SK-N-SH (cell line): ENCODE measurements at regions not wholly inside any gene's neighbourhood (a gene's known extent, or its start where the extent isn't known, plus 50 kb on each side); places are given as distances from the start of the nearest gene placed in this dataset.
A peak's percentile ranks its signal among the peaks of the same experiment; 100 is the strongest.

ENCODE experiments used
- CTCF ChIA-PET: fragments of 300-600, 350-600 bp; formaldehyde crosslinking; extraction: SDS; loops from one replicate; lab custom pipeline; 2021; lab: Yijun Ruan, JAX
- POLR2A ChIA-PET: fragments of 350-600 bp; sonication (Branson Sonifier 250); formaldehyde crosslinking; extraction: SDS; loops from one replicate; lab custom pipeline; 2020; ENCODE audit warnings: antibody characterized with exemption, inconsistent platforms; lab: Yijun Ruan, JAX
- DNase-seq: peaks from one replicate; pipeline ENCODE4 v3.0.0; 2012
- H2AFZ ChIP-seq: fragments of 200-600 bp; sonication (generic); 2 replicates; pipeline ENCODE4 v1.8.1; 2016; ENCODE audit warnings: antibody characterized with exemption, mild to moderate bottlenecking, low read depth
- H3F3A ChIP-seq: fragments of 200-600 bp; sonication (generic); replicated peaks from 2 replicates; pipeline ENCODE3; 2016; ENCODE audit warnings: antibody characterized with exemption, mild to moderate bottlenecking; ENCODE audit not compliant: insufficient read depth
- H3K27ac ChIP-seq, 2 experiments: fragments of 200-500 bp in 1 of 2; fragments of 200-600 bp in 1 of 2; sonication (Bioruptor generic) in 1 of 2; sonication (generic), shearing (Covaris generic) in 1 of 2; 2 replicates each; pipeline versions ENCODE4 v1.5.1 to v1.6.1; 2014 to 2016; ENCODE audit warnings: low read depth in 2 of 2, inconsistent platforms in 1 of 2, low read length in 1 of 2, mild to moderate bottlenecking in 1 of 2, mixed read lengths in 1 of 2
- H3K27me3 ChIP-seq: fragments of 200-600 bp; sonication (generic), shearing (Covaris generic); 2 replicates; pipeline ENCODE4 v1.6.1; 2016; ENCODE audit warnings: mixed run types; ENCODE audit not compliant: insufficient read depth
- H3K36me3 ChIP-seq, 2 experiments: fragments of 200-500 bp in 1 of 2; fragments of 200-600 bp in 1 of 2; sonication (Bioruptor generic) in 1 of 2; sonication (generic) in 1 of 2; replicated peaks in 1 of 2; 2 replicates each; pipeline versions ENCODE3 to v1.5.1; 2014 to 2016; ENCODE audit warnings: low read length in 1 of 2, mild to moderate bottlenecking in 1 of 2; ENCODE audit not compliant: insufficient read depth in 2 of 2, control insufficient read depth in 1 of 2
- H3K4me1 ChIP-seq, 2 experiments: fragments of 200-500 bp in 1 of 2; fragments of 200-600 bp in 1 of 2; sonication (Bioruptor generic) in 1 of 2; sonication (generic), shearing (Covaris generic) in 1 of 2; 2 replicates each; pipeline versions ENCODE4 v1.5.1 to v1.6.1; 2014 to 2016; ENCODE audit warnings: low read depth in 1 of 2, low read length in 1 of 2, mixed run types in 1 of 2; ENCODE audit not compliant: insufficient read depth in 2 of 2, control insufficient read depth in 1 of 2
- H3K4me2 ChIP-seq: fragments of 200-600 bp; sonication (generic), shearing (Covaris generic); 2 replicates; pipeline ENCODE4 v1.6.1; 2017; ENCODE audit warnings: mixed run types
- H3K4me3 ChIP-seq, 2 experiments: fragments of 200-500 bp in 1 of 2; fragments of 200-600 bp in 1 of 2; sonication (Bioruptor generic) in 1 of 2; sonication (generic), shearing (Covaris generic) in 1 of 2; 2 replicates each; pipeline versions ENCODE4 v1.5.1 to v1.8.1; 2014 to 2016; ENCODE audit warnings: low read depth in 2 of 2, inconsistent platforms in 1 of 2, low read length in 1 of 2, mild to moderate bottlenecking in 1 of 2, mixed read lengths in 1 of 2, moderate library complexity in 1 of 2
- H3K79me2 ChIP-seq: fragments of 200-600 bp; sonication (generic); 2 replicates; pipeline ENCODE4 v1.8.1; 2017; ENCODE audit warnings: mild to moderate bottlenecking; ENCODE audit not compliant: insufficient read depth
- H3K9ac ChIP-seq: fragments of 200-600 bp; sonication (generic); 2 replicates; pipeline ENCODE4 v1.6.1; 2017; ENCODE audit warnings: mixed run types
- H3K9me2 ChIP-seq: fragments of 200-600 bp; sonication (generic); 2 replicates; pipeline ENCODE4 v1.6.1; 2017; ENCODE audit warnings: mixed run types
- H3K9me3 ChIP-seq: fragments of 200-600 bp; sonication (generic); 2 replicates; pipeline ENCODE4 v1.6.1; 2017; ENCODE audit warnings: mixed run types, mild to moderate bottlenecking, moderate library complexity
- H4K20me1 ChIP-seq: fragments of 200-600 bp; sonication (generic); 2 replicates; pipeline ENCODE4 v1.6.1; 2017; ENCODE audit warnings: mild to moderate bottlenecking, mixed run types; ENCODE audit not compliant: insufficient read depth
- CTCF ChIP-seq: fragments of 200-600 bp; sonication (generic); IDR thresholded peaks from 2 replicates; pipeline ENCODE4 v1.6.1; 2017; ENCODE audit warnings: antibody characterized with exemption, mild to moderate bottlenecking, moderate library complexity
- ELF1 ChIP-seq: IDR thresholded peaks from 2 replicates; pipeline ENCODE4 v1.4.0; 2012
- EP300 ChIP-seq, 2 experiments: IDR thresholded peaks; 2 replicates each; pipeline versions ENCODE4 v1.4.0 to v1.6.1; 2012; ENCODE audit warnings: borderline replicate concordance in 1 of 2, low read depth in 1 of 2, low read length in 1 of 2
- FOXM1 ChIP-seq: IDR thresholded peaks from 2 replicates; pipeline ENCODE4 v1.4.0; 2012; ENCODE audit warnings: low read depth, mild to moderate bottlenecking
- NRF1 ChIP-seq: IDR thresholded peaks from 2 replicates; pipeline ENCODE4 v1.6.1; 2012; ENCODE audit warnings: low read depth, mild to moderate bottlenecking, low read length
- POLR2AphosphoS5 ChIP-seq: IDR thresholded peaks from 2 replicates; pipeline ENCODE4 v1.6.1; 2012; ENCODE audit warnings: low read depth, low read length
- REST ChIP-seq: IDR thresholded peaks from 2 replicates; pipeline ENCODE4 v1.6.1; 2012; ENCODE audit warnings: mild to moderate bottlenecking, low read depth, low read length, moderate library complexity
- RFX5 ChIP-seq: IDR thresholded peaks from 2 replicates; pipeline ENCODE4 v1.6.1; 2012; ENCODE audit warnings: mild to moderate bottlenecking, improper control_type of control experiment, low read length
- RXRA ChIP-seq: IDR thresholded peaks from 2 replicates; pipeline ENCODE4 v1.4.0; 2012; ENCODE audit warnings: low read depth, mild to moderate bottlenecking, borderline replicate concordance
- SIN3A ChIP-seq: IDR thresholded peaks from 2 replicates; pipeline ENCODE4 v1.6.1; 2012; ENCODE audit warnings: low read depth, mild to moderate bottlenecking, low read length, moderate library complexity, borderline replicate concordance
- TEAD4 ChIP-seq: IDR thresholded peaks from 2 replicates; pipeline ENCODE4 v1.4.0; 2012; ENCODE audit warnings: mild to moderate bottlenecking, borderline replicate concordance; ENCODE audit not compliant: insufficient read depth
- YY1 ChIP-seq: IDR thresholded peaks from 2 replicates; pipeline ENCODE4 v1.4.0; 2012; ENCODE audit warnings: low read depth, mild to moderate bottlenecking
- WGBS: methylation state at CpG from one replicate; pipeline ENCODE4 v1.1.6; 2017; ENCODE audit warnings: low lambda C conversion rate; 5-methylcytosine and 5-hydroxymethylcytosine counted together
- TF ChIP-seq, protein P1 (sequence below): IDR thresholded peaks from 2 replicates; pipeline ENCODE4 v1.4.0; 2012; ENCODE audit warnings: low read depth, borderline replicate concordance
- TF ChIP-seq, protein P2 (sequence below): fragments of 150-350 bp; IDR thresholded peaks from 2 replicates; pipeline ENCODE4 v1.6.1; 2017; ENCODE audit warnings: antibody characterized with exemption, low read length, low read depth, borderline replicate concordance
- TF ChIP-seq, protein P3 (sequence below): fragments of 150-350 bp; IDR thresholded peaks from 2 replicates; pipeline ENCODE4 v1.6.1; 2016; ENCODE audit warnings: mild to moderate bottlenecking, low read depth, low read length

DNA sequence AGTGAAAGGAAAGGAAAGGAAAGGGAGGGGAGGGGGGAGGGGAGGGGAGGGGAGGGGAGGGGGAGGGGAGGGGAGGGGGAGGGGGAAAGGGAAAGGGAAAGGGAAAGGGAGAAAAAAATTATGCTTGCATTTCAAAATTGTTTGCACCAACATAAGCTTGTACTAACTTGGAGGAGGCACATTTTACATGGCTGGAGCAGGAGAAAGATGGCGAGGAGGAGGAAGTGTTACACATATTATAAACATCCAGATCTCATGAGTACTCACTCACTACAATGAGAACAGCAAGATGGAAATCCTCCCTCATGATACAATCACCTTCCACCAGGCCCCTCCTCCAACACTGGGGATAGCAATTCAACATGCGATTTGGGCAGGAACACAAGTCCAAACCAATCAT lies 660.2 kb upstream of the CDH2 start:
- TF ChIP-seq CTCF (no peak), SIN3A (no peak), ELF1 (no peak), YY1 (no peak), REST (no peak)
- TF ChIP-seq, protein P1, sequence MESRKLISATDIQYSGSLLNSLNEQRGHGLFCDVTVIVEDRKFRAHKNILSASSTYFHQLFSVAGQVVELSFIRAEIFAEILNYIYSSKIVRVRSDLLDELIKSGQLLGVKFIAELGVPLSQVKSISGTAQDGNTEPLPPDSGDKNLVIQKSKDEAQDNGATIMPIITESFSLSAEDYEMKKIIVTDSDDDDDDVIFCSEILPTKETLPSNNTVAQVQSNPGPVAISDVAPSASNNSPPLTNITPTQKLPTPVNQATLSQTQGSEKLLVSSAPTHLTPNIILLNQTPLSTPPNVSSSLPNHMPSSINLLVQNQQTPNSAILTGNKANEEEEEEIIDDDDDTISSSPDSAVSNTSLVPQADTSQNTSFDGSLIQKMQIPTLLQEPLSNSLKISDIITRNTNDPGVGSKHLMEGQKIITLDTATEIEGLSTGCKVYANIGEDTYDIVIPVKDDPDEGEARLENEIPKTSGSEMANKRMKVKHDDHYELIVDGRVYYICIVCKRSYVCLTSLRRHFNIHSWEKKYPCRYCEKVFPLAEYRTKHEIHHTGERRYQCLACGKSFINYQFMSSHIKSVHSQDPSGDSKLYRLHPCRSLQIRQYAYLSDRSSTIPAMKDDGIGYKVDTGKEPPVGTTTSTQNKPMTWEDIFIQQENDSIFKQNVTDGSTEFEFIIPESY = no peak
- TF ChIP-seq, protein P2, sequence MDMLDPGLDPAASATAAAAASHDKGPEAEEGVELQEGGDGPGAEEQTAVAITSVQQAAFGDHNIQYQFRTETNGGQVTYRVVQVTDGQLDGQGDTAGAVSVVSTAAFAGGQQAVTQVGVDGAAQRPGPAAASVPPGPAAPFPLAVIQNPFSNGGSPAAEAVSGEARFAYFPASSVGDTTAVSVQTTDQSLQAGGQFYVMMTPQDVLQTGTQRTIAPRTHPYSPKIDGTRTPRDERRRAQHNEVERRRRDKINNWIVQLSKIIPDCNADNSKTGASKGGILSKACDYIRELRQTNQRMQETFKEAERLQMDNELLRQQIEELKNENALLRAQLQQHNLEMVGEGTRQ = no peak
- Histone ChIP-seq H4K20me1 (no peaks in the 10 kb centered on the region), H3K79me2 (no peaks in the 10 kb centered on the region), H3F3A (no peaks in the 10 kb centered on the region), H2AFZ (no peak overlapping the region), H3K36me3 (no peaks in the 10 kb centered on the region), H3K4me1 (peaks cover 0 to 7% of the 10 kb centered on the region in 2 experiments; a peak in 1 of 4 replicates), H3K4me2 (no peak overlapping the region), H3K27me3 (no peaks in the 10 kb centered on the region), H3K9me3 (no peaks in the 10 kb centered on the region), H3K27ac (no peak overlapping the region), H3K4me3 (no peak overlapping the region), H3K9me2 (no peaks in the 10 kb centered on the region), H3K9ac (no peak overlapping the region)
- no peak for DNase-seq
- ChIA-PET POLR2A (no interaction called here), CTCF (interaction anchor here (1.1 kb wide), 1 partner anchor 11 kb away, joined by 3 read pairs; no protein-coding TSS in a partner anchor)
- WGBS = 78% methylated on average over 2 of the region's 2 CpGs

DNA sequence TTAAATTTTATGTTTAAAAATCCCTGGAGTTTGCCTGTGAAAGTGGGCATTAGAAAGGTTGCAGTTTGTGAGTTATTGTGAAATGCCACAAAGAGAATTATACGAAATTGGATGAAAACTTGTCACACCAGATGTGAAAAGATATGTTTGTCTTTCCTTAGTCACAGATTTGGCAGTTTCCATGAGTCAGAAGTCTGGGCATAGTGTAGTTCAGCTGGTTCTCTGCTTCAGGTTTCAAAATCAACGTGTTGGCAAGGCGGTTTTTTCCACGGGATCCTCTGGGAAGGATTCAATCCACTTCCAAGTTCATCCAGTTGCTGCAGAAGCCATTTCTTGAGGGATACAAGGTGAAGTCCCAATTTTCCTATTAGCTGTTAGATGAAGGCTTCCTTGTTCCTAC lies 658.0 kb upstream of the CDH2 start:
- POLR2A ChIA-PET = no interaction called here
- CTCF ChIA-PET = no interaction called here
- Histone ChIP-seq H3K9me3 (no peaks in the 10 kb centered on the region), H3K9me2 (no peaks in the 10 kb centered on the region), H4K20me1 (no peaks in the 10 kb centered on the region), H2AFZ (peak overlapping the region; percentile 80), H3K27me3 (no peaks in the 10 kb centered on the region), H3K79me2 (no peaks in the 10 kb centered on the region), H3K4me2 (no peak overlapping the region), H3K4me3 (no peak overlapping the region), H3K36me3 (no peaks in the 10 kb centered on the region), H3K4me1 (peaks cover 0 to 7% of the 10 kb centered on the region in 2 experiments; a peak in 1 of 4 replicates), H3K27ac (peak overlapping the region in 1 of 2 experiments; percentile 66; a peak in 2 of 4 replicates), H3F3A (no peaks in the 10 kb centered on the region), H3K9ac (no peak overlapping the region)
- no peak for DNase-seq
- 36% methylated on average over 4 of the region's 4 CpGs for WGBS
- TF ChIP-seq POLR2AphosphoS5 = no peak
- TF ChIP-seq, protein P3, sequence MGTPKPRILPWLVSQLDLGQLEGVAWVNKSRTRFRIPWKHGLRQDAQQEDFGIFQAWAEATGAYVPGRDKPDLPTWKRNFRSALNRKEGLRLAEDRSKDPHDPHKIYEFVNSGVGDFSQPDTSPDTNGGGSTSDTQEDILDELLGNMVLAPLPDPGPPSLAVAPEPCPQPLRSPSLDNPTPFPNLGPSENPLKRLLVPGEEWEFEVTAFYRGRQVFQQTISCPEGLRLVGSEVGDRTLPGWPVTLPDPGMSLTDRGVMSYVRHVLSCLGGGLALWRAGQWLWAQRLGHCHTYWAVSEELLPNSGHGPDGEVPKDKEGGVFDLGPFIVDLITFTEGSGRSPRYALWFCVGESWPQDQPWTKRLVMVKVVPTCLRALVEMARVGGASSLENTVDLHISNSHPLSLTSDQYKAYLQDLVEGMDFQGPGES = no peak
- peak in 1 of 2 experiments; percentile 57; a peak in 1 of 4 replicates for TF ChIP-seq EP300 (IDR thresholded peaks at IDR 0.05; ENCODE audit: borderline replicate concordance in 1 of 2, low read depth in 1 of 2, low read length in 1 of 2)
- no peak for TF ChIP-seq RXRA
- no peak for TF ChIP-seq FOXM1
- no peak for TF ChIP-seq SIN3A
- no peak for TF ChIP-seq TEAD4
- TF ChIP-seq RFX5 = no peak
- no peak for TF ChIP-seq NRF1
- TF ChIP-seq, protein P1 = no peak
